K562 (cell line): ENCODE measurements at regions not wholly inside any gene's neighbourhood (a gene's known extent, or its start where the extent isn't known, plus 50 kb on each side); places are given as distances from the start of the nearest gene placed in this dataset.

Experiments
- CREB1 ChIP-seq, 2 experiments: sonication (generic) in 1 of 2; formaldehyde crosslinking in 1 of 2; IDR thresholded peaks; 2 replicates each; pipeline versions ENCODE4 v1.6.1 to v1.8.0; 2012 to 2022; ENCODE audit warnings: inconsistent platforms in 1 of 2, mild to moderate bottlenecking in 1 of 2, missing genetic modification reagents in 1 of 2, moderate library complexity in 1 of 2
- CREM ChIP-seq: IDR thresholded peaks from 2 replicates; pipeline ENCODE4 v1.6.1; 2014; ENCODE audit warnings: antibody characterized with exemption, low read depth
- DEAF1 ChIP-seq: fragments of 450-650 bp; formaldehyde crosslinking; IDR thresholded peaks from 2 replicates; pipeline ENCODE4 v1.4.0; 2020; ENCODE audit warnings: mild to moderate bottlenecking, moderate library complexity
- FIP1L1 ChIP-seq: fragments of 200-400 bp; formaldehyde crosslinking; IDR thresholded peaks from 2 replicates; pipeline ENCODE4 v1.6.1; 2018; ENCODE audit warnings: mild to moderate bottlenecking, low read depth, low read length; ENCODE audit not compliant: poor library complexity, severe bottlenecking
- FOS ChIP-seq: IDR thresholded peaks from 3 replicates; pipeline ENCODE4 v1.6.1; 2011; ENCODE audit not compliant: insufficient read length; ENCODE audit errors: extremely low read depth
- IRF2 ChIP-seq: sonication (generic); formaldehyde crosslinking; IDR thresholded peaks from 2 replicates; pipeline ENCODE4 v1.8.1; 2022; ENCODE audit warnings: mild to moderate bottlenecking, missing genetic modification reagents
- MAZ ChIP-seq, 2 experiments: fragments of 450-650 bp in 1 of 2; sonication (generic) in 1 of 2; formaldehyde crosslinking; IDR thresholded peaks in 1 of 2; conservative IDR thresholded peaks in 1 of 2; 2 replicates each; pipeline versions ENCODE4 v1.4.0 to v1.5.0; 2020; ENCODE audit warnings: mild to moderate bottlenecking in 1 of 2, missing genetic modification reagents in 1 of 2
- NFYB ChIP-seq: IDR thresholded peaks from 2 replicates; pipeline ENCODE4 v1.6.1; 2011; ENCODE audit warnings: mild to moderate bottlenecking, moderate library complexity; ENCODE audit not compliant: insufficient read length; ENCODE audit errors: extremely low read depth
- PATZ1 ChIP-seq: fragments of 250-450 bp; sonication (Bioruptor Pico); IDR thresholded peaks from 2 replicates; pipeline ENCODE4 v1.5.0; 2020; ENCODE audit warnings: mild to moderate bottlenecking, borderline replicate concordance
- POLR2AphosphoS5 ChIP-seq: IDR thresholded peaks from 2 replicates; pipeline ENCODE4 v1.6.1; 2011; ENCODE audit warnings: mild to moderate bottlenecking, low read depth, low read length, moderate library complexity; ENCODE audit not compliant: control insufficient read depth, insufficient read depth
- PTTG1 ChIP-seq: fragments of 450-650 bp; IDR thresholded peaks from 2 replicates; pipeline ENCODE4 v1.6.1; 2016; ENCODE audit warnings: low read depth, mild to moderate bottlenecking, missing genetic modification characterization, missing compliant biosample characterization
- SMC3 ChIP-seq: conservative IDR thresholded peaks from 2 replicates; pipeline ENCODE4 v1.6.1; 2011; ENCODE audit warnings: low read depth, low read length, improper control_type of control experiment; ENCODE audit not compliant: insufficient read depth
- STAG1 ChIP-seq: sonication (generic); formaldehyde crosslinking; IDR thresholded peaks from 2 replicates; pipeline ENCODE4 v1.5.0; 2020; ENCODE audit warnings: missing genetic modification reagents, borderline replicate concordance
- TEAD2 ChIP-seq: fragments of 450-650 bp; IDR thresholded peaks from 2 replicates; pipeline ENCODE4 v1.6.1; 2016; ENCODE audit warnings: missing genetic modification characterization, control low read depth, missing compliant biosample characterization
- ZFPM2 ChIP-seq: fragments of 250-450 bp; sonication (Bioruptor Pico); IDR thresholded peaks from 2 replicates; pipeline ENCODE4 v1.5.1; 2022; ENCODE audit warnings: mild to moderate bottlenecking
- ZNF24 ChIP-seq: fragments of 450-650 bp; IDR thresholded peaks from 2 replicates; pipeline ENCODE4 v1.6.1; 2016
- ZNF280B ChIP-seq: fragments of 250-450 bp; sonication (Bioruptor Pico); IDR thresholded peaks from 2 replicates; pipeline ENCODE4 v1.5.1; 2021; ENCODE audit warnings: mild to moderate bottlenecking
- ZNF354B ChIP-seq: fragments of 250-450 bp; sonication (Bioruptor Pico); IDR thresholded peaks from 2 replicates; pipeline ENCODE4 v1.4.0; 2020
- ZNF644 ChIP-seq: fragments of 200-800 bp; sonication (Bioruptor generic); IDR thresholded peaks from 2 replicates; pipeline ENCODE4 v1.6.1; 2016; ENCODE audit warnings: low read depth, missing genetic modification characterization, missing compliant biosample characterization
- ZNF76 ChIP-seq: fragments of 250-450 bp; sonication (Bioruptor Pico); IDR thresholded peaks from 2 replicates; pipeline ENCODE4 v1.4.0; 2020; ENCODE audit warnings: mild to moderate bottlenecking, moderate library complexity, borderline replicate concordance

- TF ChIP-seq ZNF644 (tag) (no peak), SMC3 (peak; percentile 55), FOS (no peak), ZFPM2 (no peak), CREB1 (IDR thresholded peaks at IDR 0.05) (no peak), CREB1 (CRISPR knock-in tag; IDR thresholded peaks at IDR 0.05) (no peak), MAZ (CRISPR knock-in tag; conservative IDR thresholded peaks at IDR 0.05 in 1 of 2, IDR thresholded peaks at IDR 0.05 in 1 of 2) (peak in 1 of 2 experiments; percentile 39; a peak in 1 of 4 replicates), PATZ1 (CRISPR knock-in tag) (no peak), DEAF1 (CRISPR knock-in tag) (0 out of 2 replicates have a peak, but pooled peaks have one; percentile 47), ZNF280B (CRISPR knock-in tag) (no peak), FIP1L1 (no peak), STAG1 (CRISPR knock-in tag) (peak; percentile 19; the same call in 1 of the 2 replicates), CREM (peak; percentile 56), ZNF354B (CRISPR knock-in tag) (no peak), NFYB (no peak), POLR2AphosphoS5 (no peak), TEAD2 (no peak), IRF2 (CRISPR knock-in tag) (no peak), ZNF76 (CRISPR knock-in tag) (no peak), PTTG1 (no peak), ZNF24 (no peak)
These were observed 120.1 kb upstream of the MAX start (continued) for GRCh38 chr14:65222440-65222858.
